Stimulated activated CD8-positive, alpha-beta memory T cell treated with anti-CD3 and anti-CD28 coated beads, Interleukin-12 subunit alpha, Interleukin-12 subunit beta, amount 100 ng/mL, for 1 hour (primary cell): ENCODE measurements at regions not wholly inside any gene's neighbourhood (a gene's known extent, or its start where the extent isn't known, plus 50 kb on each side); places are given as distances from the start of the nearest gene placed in this dataset.

Experiments
- DNase-seq: peaks from one replicate; pipeline ENCODE4 v3.0.0-alpha.2; 2020; ENCODE audit warnings: low read depth

- DNase-seq = no peak
These were observed 574.2 kb downstream of the NUF2 start for GRCh38 chr1:163896001-163896400.

- DNase-seq = no peak
These were observed 575.8 kb downstream of the NUF2 start for GRCh38 chr1:163897412-163898155.

GRCh38 chr1:163906283-163906682 lies 584.5 kb downstream of the NUF2 start:
- no peak for DNase-seq

DNA sequence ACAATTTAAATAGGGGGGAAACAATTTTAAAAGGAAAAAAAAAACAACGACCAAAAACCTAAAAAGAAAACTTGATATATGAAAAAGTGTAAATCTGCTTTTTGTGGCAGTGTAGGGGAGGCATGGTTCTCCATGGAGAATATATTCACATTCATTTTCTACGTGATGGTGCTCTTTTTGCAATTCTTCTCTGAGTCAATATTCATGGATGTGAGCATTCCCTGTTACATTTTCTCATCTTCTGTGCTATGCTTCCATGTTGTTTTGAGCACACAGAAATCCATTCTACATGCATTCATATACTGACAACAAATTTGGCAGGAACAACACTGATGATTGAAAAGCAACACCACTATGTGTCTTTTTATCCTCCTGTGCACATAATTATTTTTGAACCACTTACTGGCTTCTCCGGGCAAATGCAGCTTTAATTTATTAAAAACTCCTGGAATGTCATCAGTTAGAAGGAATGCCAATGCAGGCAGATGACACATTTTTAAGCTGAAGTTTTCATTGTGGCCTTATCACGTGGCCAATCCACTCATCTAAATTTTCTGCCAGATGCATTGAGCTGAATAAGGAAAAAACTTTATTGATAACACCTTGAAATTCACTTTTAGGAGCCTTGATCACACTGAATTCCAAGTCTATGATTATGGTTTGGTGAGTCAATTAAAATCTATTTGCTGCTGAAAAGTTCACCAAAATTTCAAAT lies 590.6 kb downstream of the NUF2 start:
- DNase-seq = no peak

GRCh38 chr1:163914785-163915413 lies 593.1 kb downstream of the NUF2 start:
- no peak for DNase-seq

DNA sequence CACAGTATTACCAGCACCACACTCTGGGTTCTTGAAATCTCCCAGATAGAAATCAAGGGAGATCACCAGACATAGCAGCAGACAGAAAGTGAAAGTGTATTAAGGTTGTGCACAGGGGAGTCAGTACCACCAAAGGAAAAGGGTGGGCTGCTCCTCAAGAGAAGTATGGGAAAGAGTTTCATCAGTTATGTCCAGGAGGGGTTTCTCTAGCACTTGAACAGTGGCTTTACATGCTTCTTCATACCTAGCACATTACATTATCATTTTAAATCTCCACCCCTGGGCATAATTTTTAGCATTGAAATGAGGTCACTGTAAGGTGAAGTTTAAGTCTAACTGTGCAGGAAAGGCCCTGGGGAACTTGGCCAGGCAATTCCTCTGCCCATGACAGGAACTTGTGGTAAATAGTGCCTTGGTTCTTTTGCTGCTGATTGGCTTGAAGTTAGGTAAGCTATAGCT lies 601.0 kb downstream of the NUF2 start:
- no peak for DNase-seq

- DNase-seq = no peak
These were observed 602.3 kb downstream of the NUF2 start for GRCh38 chr1:163924041-163924440.

DNA sequence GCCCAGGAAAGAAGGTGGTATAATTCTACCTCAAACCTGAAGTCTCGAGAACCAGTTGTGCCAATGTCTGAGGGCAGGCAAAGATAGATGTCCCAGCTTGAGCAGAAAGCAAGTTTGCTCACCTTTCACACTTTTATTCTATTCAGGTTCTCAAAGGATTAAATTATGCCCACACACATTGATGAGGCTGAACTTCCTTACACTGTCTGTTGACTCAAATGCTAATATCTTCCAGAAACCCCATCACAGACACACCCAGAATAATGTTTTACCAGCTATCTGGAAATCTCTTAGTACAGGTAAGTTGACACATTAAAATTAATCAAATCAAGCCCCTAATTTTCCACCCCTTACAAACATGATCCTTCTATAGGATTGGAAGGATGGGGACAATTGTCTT lies 605.7 kb downstream of the NUF2 start:
- no peak for DNase-seq

DNA sequence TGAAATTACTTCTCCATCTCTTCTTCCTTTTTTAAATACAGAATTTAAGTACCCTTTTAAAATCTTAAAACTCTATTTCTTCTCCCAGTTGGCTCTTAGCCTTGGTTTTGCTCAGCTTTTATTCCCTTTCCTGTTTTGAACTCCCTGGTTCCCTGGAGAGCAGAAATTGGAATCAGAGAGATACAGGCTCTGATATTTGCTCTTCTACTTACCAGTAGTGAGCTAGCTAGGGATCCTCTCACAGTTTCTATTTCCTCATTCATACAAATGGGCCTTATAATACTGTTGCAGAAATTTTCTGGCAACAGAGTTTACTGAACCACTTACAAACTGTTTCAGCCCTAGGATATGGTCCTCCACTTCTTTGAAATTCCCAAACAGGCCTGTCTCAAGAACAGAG lies 606.3 kb downstream of the NUF2 start:
- DNase-seq = no peak

GRCh38 chr1:163928651-163929050 lies 606.9 kb downstream of the NUF2 start:
- DNase-seq = no peak

DNA sequence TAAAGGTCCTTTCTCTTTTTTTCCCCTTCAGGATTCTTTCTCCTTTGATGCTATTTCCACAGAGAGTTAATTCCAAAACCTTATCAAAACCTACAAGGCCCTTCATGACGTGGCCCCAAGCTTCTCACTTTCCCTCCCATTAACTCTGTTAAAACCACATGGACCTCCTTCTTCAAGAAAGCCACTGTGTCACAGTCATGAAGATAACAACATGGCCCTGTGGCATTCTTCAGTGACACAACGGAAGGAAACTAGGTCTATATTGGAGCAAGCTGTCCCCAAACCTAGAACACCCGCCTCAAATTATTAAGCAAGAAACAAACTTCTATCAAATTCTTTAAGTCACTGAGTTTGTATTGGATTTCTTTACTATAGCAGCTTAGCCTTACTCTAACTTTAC lies 611.1 kb downstream of the NUF2 start:
- DNase-seq = no peak

DNA sequence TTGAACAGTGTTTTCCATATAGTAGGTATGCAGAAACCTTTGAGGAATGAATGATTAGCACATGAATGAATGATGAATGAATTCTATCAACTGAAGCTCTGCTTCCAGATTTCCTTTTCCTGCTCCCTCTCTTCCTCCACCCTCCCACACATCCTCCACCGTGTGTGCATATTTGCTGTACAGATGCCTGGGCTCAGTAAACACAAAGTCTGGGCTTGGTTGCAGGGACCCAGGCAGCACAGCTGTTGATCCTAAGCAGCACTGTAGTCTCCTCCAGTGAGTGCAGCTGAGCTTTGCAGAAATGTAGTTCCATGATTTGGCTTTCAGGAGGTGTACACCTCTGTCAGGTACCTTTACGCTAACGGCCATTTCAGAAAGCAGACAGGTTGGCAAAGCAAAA lies 611.7 kb downstream of the NUF2 start:
- no peak for DNase-seq

DNA sequence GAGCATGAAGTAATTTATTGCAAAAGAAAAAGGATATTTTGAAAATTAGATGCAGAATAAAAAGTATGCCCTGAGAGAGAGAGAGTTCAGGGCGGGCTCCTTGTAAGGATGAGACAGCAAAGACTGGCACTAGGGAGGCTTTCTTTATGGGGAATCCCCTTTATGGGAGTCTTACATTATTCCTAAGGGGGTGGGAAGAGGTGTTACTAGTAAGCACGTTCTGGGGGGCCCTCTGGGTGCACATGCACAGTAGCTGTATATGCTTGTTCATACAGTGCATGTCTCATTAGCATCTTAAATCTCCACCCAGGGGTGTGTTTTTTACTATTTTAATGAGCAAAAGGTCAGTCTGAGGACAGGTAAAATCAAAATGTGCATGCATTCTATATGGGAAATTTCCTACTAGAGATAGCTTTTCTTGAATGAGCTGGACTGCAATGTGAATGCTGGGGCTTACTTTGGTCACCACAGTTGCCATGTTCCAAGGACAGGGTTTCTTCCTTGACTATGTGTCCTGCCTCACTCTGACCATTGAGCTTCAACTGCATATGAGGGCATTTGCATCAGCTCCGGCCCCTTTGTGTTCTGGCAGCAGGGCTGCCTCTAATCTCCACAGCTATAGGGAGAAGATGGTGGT lies 614.1 kb downstream of the NUF2 start:
- no peak for DNase-seq

- DNase-seq = no peak
These were observed 599.4 kb upstream of the PBX1 start for GRCh38 chr1:163959622-163960021.

GRCh38 chr1:163970151-163970550 lies 588.8 kb upstream of the PBX1 start:
- DNase-seq = no peak

GRCh38 chr1:163970699-163971098 lies 588.3 kb upstream of the PBX1 start:
- DNase-seq = no peak

GRCh38 chr1:163973586-163973985 lies 585.4 kb upstream of the PBX1 start:
- no peak for DNase-seq

GRCh38 chr1:163974120-163974519 lies 584.9 kb upstream of the PBX1 start:
- DNase-seq = no peak

DNA sequence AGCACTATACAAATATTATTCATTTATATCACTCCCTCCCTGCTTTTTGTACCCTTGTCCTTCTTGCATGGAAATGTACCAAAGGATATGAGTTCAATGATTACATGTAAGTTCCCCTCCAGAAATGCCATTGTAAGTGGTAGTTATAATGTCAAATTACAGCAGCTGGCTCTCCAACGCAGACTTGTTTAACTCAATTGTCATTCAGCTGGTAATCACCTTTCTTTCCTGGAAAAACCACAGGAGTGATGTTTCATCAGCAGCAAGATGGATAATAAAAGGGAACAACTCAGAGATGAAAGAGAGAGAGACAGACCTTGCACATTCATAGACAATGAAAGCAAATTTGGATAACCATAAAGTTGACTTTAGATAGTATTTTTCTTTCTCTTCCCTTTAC lies 578.6 kb upstream of the PBX1 start:
- no peak for DNase-seq

- no peak for DNase-seq
These were observed 577.4 kb upstream of the PBX1 start for GRCh38 chr1:163981500-163982030.

DNA sequence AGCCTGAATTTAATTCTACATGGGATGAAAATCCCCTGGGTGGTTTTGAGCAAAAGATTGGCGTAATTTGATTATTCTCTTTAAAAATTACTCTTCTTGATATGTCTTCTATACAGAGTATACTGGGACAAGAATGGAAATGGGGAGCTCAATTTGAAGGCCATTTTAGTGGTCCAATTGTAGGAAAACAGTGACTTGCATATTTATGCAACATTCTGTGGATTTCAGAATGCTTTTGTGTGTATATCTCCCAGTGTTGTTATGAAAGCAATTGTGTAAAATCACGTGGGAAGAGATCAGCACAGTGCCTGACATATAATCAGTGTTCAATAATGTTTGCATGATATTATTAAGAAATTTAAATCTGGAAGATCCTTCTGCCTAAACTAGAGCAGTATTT lies 575.9 kb upstream of the PBX1 start:
- no peak for DNase-seq

DNA sequence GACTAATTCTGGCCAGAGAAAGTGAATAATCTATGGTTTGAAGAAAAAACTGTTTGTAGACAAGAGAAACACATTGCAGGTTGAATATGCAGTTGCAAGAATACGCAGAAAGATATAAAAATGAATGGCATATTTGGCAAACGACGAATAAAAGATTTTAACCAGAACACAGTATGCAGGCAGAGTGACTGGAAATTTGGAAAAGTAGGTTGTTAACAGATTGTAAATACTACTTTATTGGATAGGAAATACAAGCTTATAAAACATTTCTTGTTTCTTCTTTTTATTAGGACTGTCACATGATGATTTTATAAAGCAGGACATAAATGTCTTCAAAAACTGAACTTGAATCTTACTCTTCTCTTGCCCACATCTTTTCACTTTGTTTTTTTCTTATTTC lies 573.3 kb upstream of the PBX1 start:
- DNase-seq = no peak

- no peak for DNase-seq
These were observed 559.9 kb upstream of the PBX1 start for GRCh38 chr1:163999131-163999530.
